T-cell (primary cell): ENCODE measurements at regions not wholly inside any gene's neighbourhood (a gene's known extent, or its start where the extent isn't known, plus 50 kb on each side); places are given as distances from the start of the nearest gene placed in this dataset.

ENCODE experiments used
- ATAC-seq, 4 experiments: fragments of 200-7000 bp in 3 of 4; fragments of 150-1000 bp in 1 of 4; cut with Tn5 transposase; replicated peaks in 1 of 4; 1 replicate in 3 of 4; 2 replicates in 1 of 4; pipeline ENCODE4 v1.10.0; 2021; ENCODE audit warnings: moderate library complexity in 3 of 4, mild to moderate bottlenecking in 2 of 4, moderate number of reproducible peaks in 1 of 4
- CTCF ChIA-PET, 2 donors: fragments of 300-600 bp; sonication (Branson Sonifier 250); formaldehyde crosslinking; loops; one replicate each; lab custom pipeline; 2022; ENCODE audit warnings: antibody characterized with exemption in 2 of 2; lab: Charles Lee
- POLR2A ChIA-PET, 2 donors: fragments of 300-600 bp; sonication (Branson Sonifier 250); formaldehyde crosslinking; loops; one replicate each; lab custom pipeline; 2022; ENCODE audit warnings: antibody characterized with exemption in 2 of 2; lab: Charles Lee
- DNase-seq, 35 experiments: peaks; one replicate each; pipeline versions ENCODE4 v3.0.0 to v3.0.0-alpha.2; 2013 to 2023
- H3K27ac ChIP-seq: one replicate; pipeline ENCODE4 v1.5.1; 2013; ENCODE audit warnings: low read length
- H3K27me3 ChIP-seq, 2 experiments: replicated peaks in 1 of 2; 1 replicate in 1 of 2; 2 replicates in 1 of 2; pipeline versions ENCODE4 v1.6.1 to v1.7.0; 2013; ENCODE audit warnings: low read length in 1 of 2, mixed read lengths in 1 of 2; ENCODE audit not compliant: control insufficient read depth in 2 of 2, insufficient read depth in 2 of 2; ENCODE audit errors: extremely low read depth in 1 of 2
- H3K36me3 ChIP-seq, 2 donors: 1 replicate in 1 of 2; 2 replicates in 1 of 2; pipeline versions ENCODE4 v1.6.1 to v1.7.0; 2013; ENCODE audit warnings: low read length in 1 of 2; ENCODE audit not compliant: control insufficient read depth in 2 of 2, insufficient read depth in 1 of 2; ENCODE audit errors: extremely low read depth in 1 of 2
- H3K4me1 ChIP-seq, 2 experiments: 1 replicate in 1 of 2; 2 replicates in 1 of 2; pipeline versions ENCODE4 v1.6.1 to v1.7.0; 2013; ENCODE audit warnings: low read length in 2 of 2, mixed read lengths in 1 of 2; ENCODE audit not compliant: insufficient read depth in 2 of 2, control insufficient read depth in 1 of 2; ENCODE audit errors: extremely low read depth in 1 of 2
- H3K4me3 ChIP-seq, 2 donors: 1 replicate in 1 of 2; 2 replicates in 1 of 2; pipeline versions ENCODE4 v1.5.1 to v1.7.0; 2013; ENCODE audit warnings: mild to moderate bottlenecking in 2 of 2, low read length in 1 of 2, moderate library complexity in 1 of 2; ENCODE audit not compliant: control insufficient read depth in 1 of 2; ENCODE audit errors: extremely low read depth in 1 of 2
- H3K9me3 ChIP-seq: 2 replicates; pipeline ENCODE4 v1.7.0; 2013
- H3K27ac Mint-ChIP-seq, 2 donors: one replicate each; pipeline ENCODE4 v1.8.0; 2020 to 2021; ENCODE audit warnings: mild to moderate bottlenecking in 2 of 2, mixed read lengths in 2 of 2
- H3K27me3 Mint-ChIP-seq, 2 donors: one replicate each; pipeline ENCODE4 v1.8.0; 2021 to 2022; ENCODE audit warnings: mixed read lengths in 2 of 2
- H3K36me3 Mint-ChIP-seq: one replicate; pipeline ENCODE4 v1.8.0; 2021; ENCODE audit warnings: mixed read lengths
- H3K4me1 Mint-ChIP-seq, 3 donors: one replicate each; pipeline ENCODE4 v1.8.0; 2020 to 2022; ENCODE audit warnings: mixed read lengths in 3 of 3, mild to moderate bottlenecking in 1 of 3
- H3K4me3 Mint-ChIP-seq, 3 donors: one replicate each; pipeline ENCODE4 v1.8.0; 2020 to 2022; ENCODE audit warnings: mild to moderate bottlenecking in 3 of 3, mixed read lengths in 3 of 3, moderate library complexity in 3 of 3
- H3K9me3 Mint-ChIP-seq, 3 donors: one replicate each; pipeline ENCODE4 v1.8.0; 2020 to 2022; ENCODE audit warnings: mixed read lengths in 3 of 3
- WGBS: methylation state at CpG from one replicate; pipeline ENCODE4 v1.1.5; 2013; ENCODE audit warnings: missing lambda C conversion rate; ENCODE audit not compliant: insufficient coverage; 5-methylcytosine and 5-hydroxymethylcytosine counted together

DNA sequence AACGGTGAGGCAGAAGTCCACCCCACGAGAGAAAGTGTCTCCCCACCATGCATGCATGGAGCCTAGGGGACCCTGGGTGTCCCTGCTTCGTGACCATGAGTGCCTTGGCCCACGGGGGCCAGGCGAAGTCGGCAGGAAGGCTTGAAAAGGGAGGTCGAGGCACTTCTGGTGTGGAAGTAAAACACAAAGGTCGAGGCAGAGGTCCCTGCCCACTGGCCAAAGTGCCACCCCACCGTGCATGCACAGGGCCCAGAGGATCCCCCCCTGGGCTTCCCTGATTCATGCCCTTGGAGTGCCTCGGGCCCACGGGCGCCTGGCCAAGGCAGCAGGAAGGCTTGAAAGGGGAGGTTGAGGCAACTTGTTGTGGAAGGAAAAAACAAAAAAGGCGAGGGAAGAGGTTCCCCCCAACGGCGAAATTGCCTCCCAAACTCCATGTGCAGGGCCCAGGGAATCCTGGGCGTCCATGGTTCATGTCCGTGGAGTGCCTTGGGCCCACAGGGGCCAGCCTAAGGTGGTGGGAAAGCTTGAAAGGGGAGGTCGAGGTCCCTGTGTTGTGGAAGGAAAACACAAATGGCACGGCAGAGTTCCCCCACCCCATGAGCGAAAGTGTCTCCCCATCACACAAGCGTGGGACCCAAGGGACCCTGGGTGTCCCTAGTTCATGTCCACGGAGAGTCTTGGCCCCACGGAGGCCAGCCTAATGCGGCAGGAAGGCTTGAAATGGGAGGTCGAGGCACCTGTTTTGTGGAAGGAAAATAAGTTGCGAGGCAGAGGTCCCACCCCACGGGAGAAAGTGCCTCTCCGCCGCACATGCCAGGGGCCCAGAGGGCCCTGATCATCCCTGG lies 372.1 kb downstream of the ALG10 start:
- H3K36me3 Mint-ChIP-seq: no peaks in the 10 kb centered on the region
- 76% methylated on average over 15 of the region's 29 CpGs for WGBS

DNA sequence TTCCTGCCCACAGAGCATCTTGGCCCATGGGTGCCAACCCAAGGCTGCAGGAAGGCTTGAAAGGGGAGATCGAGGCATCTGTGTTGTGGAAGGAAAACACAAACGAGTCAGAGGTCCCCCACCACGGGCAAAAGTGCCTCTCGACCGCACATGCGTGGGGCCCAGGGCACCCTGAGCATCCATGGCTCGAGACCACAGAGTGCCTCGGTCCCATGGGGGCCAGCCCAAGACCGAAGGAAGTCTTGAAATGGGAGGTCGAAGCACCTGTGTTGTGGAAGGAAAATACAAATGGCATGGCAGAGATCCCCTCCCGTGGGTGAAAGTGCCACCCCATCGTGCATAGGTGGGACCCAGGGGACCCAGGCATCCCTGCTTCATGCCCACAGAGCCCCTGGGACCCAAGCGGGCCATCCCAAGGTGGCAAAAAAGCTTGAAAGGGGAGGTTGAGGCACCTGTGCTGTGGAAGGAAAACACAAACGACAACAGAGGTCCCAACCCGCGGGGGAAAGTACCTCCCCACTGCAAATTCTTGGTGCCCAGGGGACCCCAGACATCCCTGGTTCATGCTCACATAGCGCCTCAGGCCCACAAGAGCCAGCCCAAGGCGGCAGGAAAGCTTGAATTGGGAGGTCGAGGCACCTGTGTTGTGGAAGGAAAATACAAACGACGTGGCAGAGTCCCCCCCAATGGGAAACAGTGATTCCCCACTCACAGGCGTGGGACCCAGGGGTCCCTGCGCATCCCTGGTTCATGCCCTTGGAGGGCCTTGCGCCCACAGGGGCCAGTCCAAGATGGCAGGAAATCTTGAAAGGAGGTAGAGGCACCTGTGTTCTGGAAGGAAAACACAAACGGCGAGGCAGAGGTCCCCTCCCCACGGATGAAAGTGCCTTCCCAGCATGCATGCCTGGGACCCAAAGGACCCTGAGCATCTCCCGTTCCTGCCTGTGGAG lies 373.0 kb downstream of the ALG10 start:
- Histone ChIP-seq H3K27me3 (peaks cover 0 to 24% of the 10 kb centered on the region in 2 experiments), H3K27ac (no peak overlapping the region), H3K9me3 (no peaks in the 10 kb centered on the region), H3K4me1 (no peaks in the 10 kb centered on the region), H3K36me3 (no peaks in the 10 kb centered on the region), H3K4me3 (peak overlapping the region in 1 of 2 donors; percentile 17)
- peak in 5 of 35 experiments; percentile 1 to 22 (median 2) for DNase-seq
- Mint-ChIP-seq H3K4me1 (no peaks in the 10 kb centered on the region), H3K9me3 (peaks cover under 1 to 14% (median 9%) of the 10 kb centered on the region in 3 donors), H3K4me3 (no peak overlapping the region), H3K27me3 (no peaks in the 10 kb centered on the region), H3K36me3 (no peaks in the 10 kb centered on the region), H3K27ac (no peak overlapping the region)
- no peak for ATAC-seq
- ChIA-PET POLR2A (no interaction called here), CTCF (no interaction called here)
- WGBS: 67% methylated on average over 16 of the region's 28 CpGs

More for the DNA sequence above, 372.1 kb downstream of the ALG10 start:
- Mint-ChIP-seq H3K4me1 (no peaks in the 10 kb centered on the region), H3K4me3 (no peak overlapping the region), H3K27me3 (peaks cover 2% of the 10 kb centered on the region in 2 donors), H3K27ac (no peak overlapping the region), H3K9me3 (peaks cover 0 to 17% (median 9%) of the 10 kb centered on the region in 3 donors)
- Histone ChIP-seq H3K9me3 (no peaks in the 10 kb centered on the region), H3K4me3 (peak overlapping the region in 1 of 2 donors; percentile 17), H3K27me3 (peaks cover 0 to 26% of the 10 kb centered on the region in 2 experiments), H3K27ac (no peak overlapping the region), H3K36me3 (no peaks in the 10 kb centered on the region), H3K4me1 (no peaks in the 10 kb centered on the region)
- CTCF ChIA-PET: no interaction called here
- POLR2A ChIA-PET: no interaction called here
- no peak for ATAC-seq
- peak in 3 of 35 experiments; percentile 1 to 16 (median 7) for DNase-seq

- POLR2A ChIA-PET: no interaction called here
- Histone ChIP-seq H3K4me1 (no peaks in the 10 kb centered on the region), H3K27me3 (peaks cover 0 to 20% of the 10 kb centered on the region in 2 experiments), H3K36me3 (no peaks in the 10 kb centered on the region), H3K27ac (no peak overlapping the region), H3K4me3 (no peak overlapping the region), H3K9me3 (no peaks in the 10 kb centered on the region)
- CTCF ChIA-PET: no interaction called here
- Mint-ChIP-seq H3K36me3 (no peaks in the 10 kb centered on the region), H3K9me3 (peaks cover 3 to 14% (median 7%) of the 10 kb centered on the region in 3 donors), H3K4me1 (no peaks in the 10 kb centered on the region), H3K27me3 (no peaks in the 10 kb centered on the region), H3K27ac (no peak overlapping the region), H3K4me3 (no peak overlapping the region)
- 61% methylated on average over 24 of the region's 27 CpGs for WGBS
- ATAC-seq: no peak
- peak in 5 of 35 experiments; percentile 1 to 13 (median 4) for DNase-seq
These were observed 373.9 kb downstream of the ALG10 start for GRCh38 chr12:34396006-34396860.

DNA sequence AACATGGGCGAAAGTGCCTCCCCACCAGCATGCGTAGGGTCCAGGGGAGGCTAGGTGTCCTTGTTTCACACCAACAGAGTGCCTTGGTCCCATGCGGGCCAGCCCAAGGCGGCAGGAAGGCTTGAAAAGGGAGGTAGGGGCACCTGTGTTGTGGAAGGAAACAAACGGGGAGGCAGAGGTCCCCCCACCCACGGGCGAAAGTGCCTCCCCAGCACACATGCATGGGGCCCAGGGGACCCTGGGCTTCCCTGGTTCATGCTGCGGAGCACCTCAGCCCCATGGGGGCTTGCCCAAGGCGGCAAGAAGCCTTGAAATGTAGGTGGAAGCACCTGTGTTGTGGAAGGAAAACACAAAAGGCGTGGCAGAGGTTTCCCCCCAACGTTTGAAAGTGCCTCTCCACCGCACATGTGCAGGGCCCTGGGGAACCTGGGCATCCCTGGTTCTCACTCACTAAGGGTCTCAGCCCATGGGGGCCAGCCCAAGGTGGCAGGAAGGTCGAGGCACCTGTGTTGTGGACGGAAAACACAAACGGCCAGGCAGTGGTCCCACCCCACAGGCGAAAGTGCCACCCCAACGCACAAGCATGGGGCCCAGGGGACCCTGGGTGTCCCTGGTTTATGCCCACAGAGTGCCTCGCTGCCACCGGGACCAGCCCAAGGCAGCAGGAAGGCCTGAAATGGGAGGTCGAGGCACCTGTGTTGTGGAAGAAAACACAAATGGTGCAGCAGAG lies 374.7 kb downstream of the ALG10 start:
- Histone ChIP-seq H3K27me3 (peaks cover 0 to 20% of the 10 kb centered on the region in 2 experiments), H3K36me3 (no peaks in the 10 kb centered on the region), H3K4me3 (no peak overlapping the region), H3K4me1 (no peaks in the 10 kb centered on the region), H3K27ac (no peak overlapping the region), H3K9me3 (no peaks in the 10 kb centered on the region)
- Mint-ChIP-seq H3K4me3 (no peak overlapping the region), H3K36me3 (no peaks in the 10 kb centered on the region), H3K27ac (no peak overlapping the region), H3K9me3 (peaks cover 3 to 14% (median 7%) of the 10 kb centered on the region in 3 donors), H3K27me3 (no peaks in the 10 kb centered on the region), H3K4me1 (no peaks in the 10 kb centered on the region)
- DNase-seq (peak in 4 of 35 experiments; percentile 1 to 15 (median 2)), ATAC-seq (no peak)
- ChIA-PET CTCF (no interaction called here), POLR2A (no interaction called here)
- WGBS: 72% methylated on average over 11 of the region's 20 CpGs

GRCh38 chr12:34397591-34398365 lies 375.5 kb downstream of the ALG10 start:
- ChIA-PET CTCF (no interaction called here), POLR2A (no interaction called here)
- Mint-ChIP-seq H3K9me3 (peaks cover 8 to 14% (median 13%) of the 10 kb centered on the region in 3 donors), H3K36me3 (no peaks in the 10 kb centered on the region), H3K4me1 (no peaks in the 10 kb centered on the region), H3K27ac (no peak overlapping the region), H3K27me3 (no peaks in the 10 kb centered on the region), H3K4me3 (no peak overlapping the region)
- H3K9me3 ChIP-seq: no peaks in the 10 kb centered on the region
- H3K36me3 ChIP-seq: no peaks in the 10 kb centered on the region
- peaks cover 0 to 17% of the 10 kb centered on the region in 2 experiments for H3K27me3 ChIP-seq
- no peak overlapping the region for H3K27ac ChIP-seq
- H3K4me3 ChIP-seq: no peak overlapping the region
- ATAC-seq (no peak), DNase-seq (peak in 4 of 35 experiments; percentile 1 to 21 (median 2))
- 69% methylated on average over 18 of the region's 22 CpGs for WGBS
- no peaks in the 10 kb centered on the region for H3K4me1 ChIP-seq
